ENCODE measurements at regions not wholly inside any gene's neighbourhood (a gene's known extent, or its start where the extent isn't known, plus 50 kb on each side); places are given as distances from the start of the nearest gene placed in this dataset.
"Not testable (repeated sequence)": the region's sequence is repeated elsewhere in the genome, so short reads cannot be mapped to it uniquely, and the experiment has no call there.

DNA sequence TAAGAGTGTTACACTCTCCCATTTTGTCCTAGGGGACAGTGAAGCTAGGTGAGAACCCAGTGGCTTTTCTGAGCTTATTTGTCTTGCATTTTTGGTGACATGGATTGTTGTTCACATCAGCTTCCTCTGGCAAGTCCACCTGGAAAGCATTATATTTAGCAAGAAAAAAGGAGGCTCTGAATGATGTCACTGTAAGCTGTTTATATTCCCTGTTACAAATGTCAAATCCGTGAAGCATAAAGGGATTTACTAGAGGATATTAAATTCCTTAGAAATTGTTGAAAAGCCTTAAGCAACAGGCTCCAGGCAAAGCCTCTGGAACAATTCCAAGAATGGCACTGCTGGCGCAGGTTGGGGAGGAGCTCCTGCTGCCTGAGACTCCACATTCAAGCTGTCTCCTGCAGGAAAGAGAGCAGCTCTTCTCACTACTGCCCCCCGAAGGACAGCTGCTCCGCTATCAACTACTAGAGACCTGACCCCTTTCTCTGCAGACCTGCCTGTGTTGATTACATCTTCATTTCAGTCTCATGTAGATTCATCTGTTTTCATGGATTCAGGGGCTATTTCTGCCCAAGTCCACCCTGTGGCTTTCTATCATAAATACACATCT lies 295.4 kb downstream of the RPIA start:
- POLR2A ChIA-PET (ENCODE audit: low non-redundant PET); CTCF ChIA-PET; DNase-seq (ENCODE audit: low spot score); H3K27ac ChIP-seq: not testable (repeated sequence)

DNA sequence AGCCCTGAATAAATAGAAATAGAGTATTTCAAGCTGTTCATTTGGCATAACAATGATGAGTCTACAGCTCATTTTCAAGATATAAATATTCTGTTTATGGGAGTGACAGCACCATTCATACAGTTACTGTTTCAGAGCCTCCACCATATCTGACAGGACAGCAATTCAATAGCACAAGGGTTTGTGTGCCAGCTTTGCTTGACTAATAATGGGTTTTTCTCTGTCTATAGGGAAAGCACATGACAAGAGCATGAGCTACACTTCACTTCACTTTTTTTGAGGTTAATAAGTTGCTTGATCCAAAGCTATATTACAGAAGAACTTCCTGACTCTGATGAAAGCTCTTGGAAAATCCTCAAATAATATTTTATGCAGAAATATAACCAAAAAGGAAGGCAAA lies 297.1 kb downstream of the RPIA start:
- CTCF ChIA-PET; H3K27ac ChIP-seq; DNase-seq (ENCODE audit: low spot score); POLR2A ChIA-PET (ENCODE audit: low non-redundant PET): not testable (repeated sequence)

DNA sequence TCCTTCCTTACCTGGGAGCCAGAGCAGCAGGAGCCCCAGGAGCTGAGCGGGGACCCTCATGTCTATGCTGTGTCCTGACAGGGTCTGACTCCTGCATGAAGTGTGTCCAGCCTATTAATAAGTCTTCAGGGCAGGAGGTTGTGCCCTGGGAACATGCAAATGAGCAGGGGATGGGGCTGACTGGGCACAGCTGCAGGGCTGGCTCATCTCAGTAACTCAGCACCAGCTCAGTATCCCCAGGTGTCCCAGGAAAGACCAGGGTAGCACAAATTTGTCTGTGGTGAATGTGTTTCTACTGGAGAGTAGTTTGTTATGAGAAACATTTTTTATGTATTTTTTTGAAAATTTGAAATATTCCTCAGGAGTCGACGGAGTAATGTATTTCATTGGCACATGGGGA lies 301.3 kb downstream of the RPIA start:
- POLR2A ChIA-PET (ENCODE audit: low non-redundant PET); DNase-seq (ENCODE audit: low spot score); CTCF ChIA-PET: not testable (repeated sequence)

DNA sequence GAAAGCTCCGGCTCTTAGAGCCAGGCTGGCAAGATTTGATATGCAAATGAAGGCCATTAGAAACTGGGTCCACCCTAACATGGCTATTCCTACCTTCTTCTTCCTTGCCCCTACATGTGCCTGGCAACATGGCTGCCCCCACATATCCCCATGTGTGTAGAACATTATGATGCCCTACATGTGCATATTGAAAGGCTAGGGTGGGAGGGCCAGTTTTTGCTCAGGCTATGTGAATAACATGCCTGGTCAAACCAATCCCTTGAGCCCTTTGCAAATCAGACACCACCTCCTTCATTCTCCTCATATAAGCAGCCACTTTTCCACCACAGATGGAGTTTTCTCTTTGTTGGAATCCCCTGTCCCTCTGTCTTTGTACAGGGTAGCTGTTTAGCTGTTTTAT lies 303.4 kb downstream of the RPIA start:
- H3K27ac ChIP-seq; CTCF ChIA-PET; DNase-seq (ENCODE audit: low spot score); POLR2A ChIA-PET (ENCODE audit: low non-redundant PET): not testable (repeated sequence)

More for the DNA sequence above, 301.3 kb downstream of the RPIA start:
- not testable (repeated sequence) for H3K27ac ChIP-seq

DNA sequence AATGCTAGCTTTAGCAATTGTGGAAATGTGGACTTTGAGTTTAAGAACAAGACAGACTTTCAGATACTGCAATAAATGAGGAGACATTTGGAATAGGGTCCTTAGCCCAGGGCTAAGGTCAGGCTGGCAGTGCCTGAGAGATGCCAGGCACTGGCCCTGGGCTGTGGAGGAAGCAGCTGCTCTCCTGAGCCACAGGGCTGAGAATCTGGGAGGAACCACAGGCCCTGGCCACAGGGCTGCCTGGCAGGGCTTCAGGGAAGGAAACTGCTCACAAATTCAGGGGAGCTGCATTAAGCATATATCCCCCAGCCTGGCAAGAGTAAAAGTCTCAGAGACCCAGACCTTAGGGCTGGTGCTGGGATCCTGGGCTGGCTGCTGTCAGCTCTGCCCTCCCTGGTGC lies 305.1 kb downstream of the RPIA start:
- DNase-seq (ENCODE audit: low spot score); H3K27ac ChIP-seq; CTCF ChIA-PET; POLR2A ChIA-PET (ENCODE audit: low non-redundant PET): not testable (repeated sequence)

DNA sequence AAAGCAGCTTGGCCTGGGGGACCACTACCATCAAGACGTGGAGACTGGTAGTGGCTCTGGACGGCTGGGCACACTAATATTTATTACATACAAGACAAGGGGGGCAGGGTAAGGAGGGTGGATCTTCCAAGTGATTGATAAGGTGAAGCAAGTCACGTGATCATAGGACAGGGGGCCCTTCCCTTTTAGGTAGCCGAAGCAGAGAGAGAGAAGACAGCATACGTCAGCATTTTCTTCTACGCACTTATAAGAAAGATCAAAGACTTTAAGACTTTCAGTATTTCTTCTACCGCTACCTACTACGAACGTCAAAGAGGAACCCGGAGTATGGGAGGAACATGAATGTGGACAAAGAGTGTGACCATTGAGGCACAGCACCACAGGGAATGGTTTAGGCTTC lies 307.9 kb downstream of the RPIA start:
- TF ChIP-seq, protein P1, sequence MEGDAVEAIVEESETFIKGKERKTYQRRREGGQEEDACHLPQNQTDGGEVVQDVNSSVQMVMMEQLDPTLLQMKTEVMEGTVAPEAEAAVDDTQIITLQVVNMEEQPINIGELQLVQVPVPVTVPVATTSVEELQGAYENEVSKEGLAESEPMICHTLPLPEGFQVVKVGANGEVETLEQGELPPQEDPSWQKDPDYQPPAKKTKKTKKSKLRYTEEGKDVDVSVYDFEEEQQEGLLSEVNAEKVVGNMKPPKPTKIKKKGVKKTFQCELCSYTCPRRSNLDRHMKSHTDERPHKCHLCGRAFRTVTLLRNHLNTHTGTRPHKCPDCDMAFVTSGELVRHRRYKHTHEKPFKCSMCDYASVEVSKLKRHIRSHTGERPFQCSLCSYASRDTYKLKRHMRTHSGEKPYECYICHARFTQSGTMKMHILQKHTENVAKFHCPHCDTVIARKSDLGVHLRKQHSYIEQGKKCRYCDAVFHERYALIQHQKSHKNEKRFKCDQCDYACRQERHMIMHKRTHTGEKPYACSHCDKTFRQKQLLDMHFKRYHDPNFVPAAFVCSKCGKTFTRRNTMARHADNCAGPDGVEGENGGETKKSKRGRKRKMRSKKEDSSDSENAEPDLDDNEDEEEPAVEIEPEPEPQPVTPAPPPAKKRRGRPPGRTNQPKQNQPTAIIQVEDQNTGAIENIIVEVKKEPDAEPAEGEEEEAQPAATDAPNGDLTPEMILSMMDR (conservative IDR thresholded peaks at IDR 0.05; ENCODE audit: low read depth) = no peak
- POLR2A ChIA-PET (ENCODE audit: low non-redundant PET) = no interaction called here
- CTCF ChIA-PET = no interaction called here
- DNase-seq (ENCODE audit: low spot score) = no peak
- no peak overlapping the region for H3K27ac ChIP-seq

DNA sequence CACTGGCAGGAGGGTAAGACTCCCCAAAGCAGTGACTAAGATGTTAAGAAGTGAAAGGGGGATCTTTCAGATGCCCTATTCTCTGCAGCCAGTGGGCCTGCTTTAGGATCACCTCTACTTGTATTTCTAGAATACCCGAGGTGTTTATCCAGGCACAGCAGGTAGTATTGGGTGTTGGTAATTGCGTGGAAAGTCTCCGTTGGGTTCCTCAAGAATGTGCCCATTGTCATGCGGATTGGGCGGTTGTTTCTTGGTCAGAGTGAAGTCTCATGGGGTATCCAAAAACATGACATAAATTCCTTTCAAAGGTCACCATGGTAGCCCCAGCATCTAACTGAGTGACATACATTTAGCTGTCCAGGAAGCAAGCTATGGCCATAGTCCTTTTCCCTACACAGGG lies 308.8 kb downstream of the RPIA start:
- TF ChIP-seq, protein P1 (conservative IDR thresholded peaks at IDR 0.05; ENCODE audit: low read depth) = no peak
- CTCF ChIA-PET = no interaction called here
- POLR2A ChIA-PET (ENCODE audit: low non-redundant PET) = no interaction called here
- no peak for DNase-seq (ENCODE audit: low spot score)
- no peak overlapping the region for H3K27ac ChIP-seq

DNA sequence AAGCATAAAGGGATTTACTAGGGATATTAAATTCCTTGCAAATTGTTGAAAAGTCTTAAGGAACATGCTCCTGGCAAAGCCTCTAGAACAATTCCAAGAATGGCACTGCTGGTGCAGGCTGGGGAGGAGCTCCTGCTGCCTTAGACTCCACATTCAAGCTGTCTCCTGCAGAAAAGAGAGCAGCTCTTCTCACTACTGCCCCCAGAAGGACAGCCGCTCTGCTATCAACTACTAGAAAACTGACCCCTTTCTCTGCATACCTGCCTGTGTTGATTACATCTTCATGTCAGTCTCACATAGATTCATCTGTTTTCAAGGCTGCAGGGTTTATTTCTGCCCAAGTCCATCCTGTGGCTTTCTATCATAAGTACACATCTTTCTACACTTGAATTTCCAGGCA lies 312.8 kb downstream of the RPIA start:
- DNase-seq (ENCODE audit: low spot score); CTCF ChIA-PET; POLR2A ChIA-PET (ENCODE audit: low non-redundant PET); H3K27ac ChIP-seq: not testable (repeated sequence)

DNA sequence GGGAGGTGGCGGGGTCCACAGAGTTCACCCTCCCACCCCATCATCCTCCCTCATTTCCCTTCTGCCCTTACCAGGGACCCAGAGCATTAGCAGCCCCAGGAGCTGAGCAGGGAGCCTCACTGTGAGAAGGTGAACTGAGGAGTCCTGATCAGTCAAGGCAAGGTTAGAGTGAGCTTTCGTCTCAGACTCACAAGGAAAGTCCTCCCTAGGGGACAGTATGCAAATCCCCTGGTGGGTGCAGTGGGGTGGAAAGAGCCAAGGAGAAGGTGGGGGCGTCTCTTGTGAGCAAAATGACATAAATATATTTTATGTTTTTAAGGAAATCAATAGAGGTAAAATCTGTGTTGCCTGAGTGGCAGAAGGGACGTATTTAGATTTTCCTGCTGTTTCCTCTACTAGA lies 329.1 kb downstream of the RPIA start:
- DNase-seq (ENCODE audit: low spot score); CTCF ChIA-PET; H3K27ac ChIP-seq; POLR2A ChIA-PET (ENCODE audit: low non-redundant PET): not testable (repeated sequence)

DNA sequence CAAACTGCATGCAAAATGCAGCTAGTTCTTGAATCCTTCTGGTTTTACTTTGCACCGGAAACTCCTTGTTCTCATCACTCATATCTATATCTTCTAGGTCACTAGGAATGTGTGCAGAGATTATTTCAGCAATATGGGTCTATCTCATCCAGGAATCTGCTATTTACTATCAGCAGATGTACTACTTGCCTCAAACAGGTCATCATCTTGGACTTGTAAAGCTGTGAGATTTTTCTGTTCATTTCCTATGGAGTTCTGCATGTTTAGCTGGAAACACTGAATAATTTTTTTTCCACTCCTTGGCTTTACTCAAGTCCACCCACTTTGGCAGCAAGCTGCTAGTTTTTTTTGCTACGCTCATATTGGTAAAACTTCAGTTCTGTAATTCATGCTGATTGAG lies 334.8 kb downstream of the RPIA start:
- CTCF ChIA-PET; H3K27ac ChIP-seq; DNase-seq (ENCODE audit: low spot score); POLR2A ChIA-PET (ENCODE audit: low non-redundant PET): not testable (repeated sequence)

DNA sequence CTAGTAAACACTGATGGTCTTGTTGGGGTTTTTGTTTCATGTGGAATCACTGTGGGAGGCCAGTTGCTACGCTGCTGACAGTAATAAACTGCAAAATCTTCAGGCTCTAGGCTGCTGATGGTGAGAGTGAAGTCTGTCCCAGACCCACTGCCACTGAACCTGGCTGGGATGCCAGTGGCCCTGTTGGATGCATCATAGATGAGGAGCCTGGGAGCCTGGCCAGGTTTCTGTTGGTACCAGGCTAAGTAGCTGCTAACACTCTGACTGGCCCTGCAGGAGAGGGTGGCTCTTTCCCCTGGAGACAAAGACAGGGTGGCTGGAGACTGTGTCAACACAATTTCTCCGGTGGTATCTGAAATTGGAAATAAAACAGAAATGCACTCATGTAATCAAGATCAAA lies 335.6 kb downstream of the RPIA start:
- CTCF ChIA-PET; POLR2A ChIA-PET (ENCODE audit: low non-redundant PET); DNase-seq (ENCODE audit: low spot score); H3K27ac ChIP-seq: not testable (repeated sequence)

DNA sequence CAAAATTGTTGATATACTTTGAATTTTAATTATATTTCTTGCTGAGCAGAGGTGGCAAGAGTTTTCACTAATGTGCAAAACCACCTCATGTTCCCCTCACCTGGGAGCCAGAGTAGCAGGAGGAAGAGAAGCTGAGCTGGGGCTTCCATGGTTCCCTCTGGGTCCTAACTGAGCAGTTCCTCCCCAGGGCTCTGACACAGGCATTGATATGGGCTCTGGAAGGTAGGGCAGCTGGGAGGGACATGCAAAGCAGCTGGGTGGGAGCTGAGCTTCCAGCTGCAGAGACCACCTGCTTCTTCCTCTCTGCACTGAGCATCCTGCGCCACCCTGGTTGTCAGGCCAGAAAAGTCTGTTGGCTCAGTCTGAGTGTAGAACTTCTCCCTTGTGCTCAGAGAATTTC lies 336.1 kb downstream of the RPIA start:
- H3K27ac ChIP-seq; POLR2A ChIA-PET (ENCODE audit: low non-redundant PET); DNase-seq (ENCODE audit: low spot score); CTCF ChIA-PET: not testable (repeated sequence)

DNA sequence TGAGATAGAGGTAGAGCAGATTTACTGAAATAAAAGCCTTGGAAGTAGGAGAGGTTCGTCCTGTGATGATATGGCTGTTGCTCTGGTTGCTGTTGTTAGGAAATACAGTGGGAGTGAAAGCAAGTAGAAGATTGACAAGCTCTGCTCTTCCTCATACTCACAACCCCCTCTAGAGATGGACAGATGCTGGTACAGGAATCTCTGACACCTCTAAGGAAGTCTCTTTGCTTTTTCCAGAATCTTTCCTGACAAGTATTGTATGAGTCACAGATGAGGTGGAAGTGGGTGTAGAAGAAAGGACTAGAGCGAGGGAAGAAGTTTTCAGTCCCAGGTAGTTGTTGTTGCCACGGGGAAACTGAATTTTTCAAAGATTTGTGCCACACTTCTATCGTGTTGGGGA lies 337.8 kb downstream of the RPIA start:
- POLR2A ChIA-PET (ENCODE audit: low non-redundant PET); DNase-seq (ENCODE audit: low spot score); H3K27ac ChIP-seq; CTCF ChIA-PET: not testable (repeated sequence)

Data from RWPE1 (cell line).